Ishikawa (cell line): ENCODE measurements at regions not wholly inside any gene's neighbourhood (a gene's known extent, or its start where the extent isn't known, plus 50 kb on each side); places are given as distances from the start of the nearest gene placed in this dataset.

Source experiments
- CEBPB ChIP-seq: IDR thresholded peaks from 2 replicates; pipeline ENCODE4 v1.6.1; 2012
- CREB1 ChIP-seq: IDR thresholded peaks from 2 replicates; pipeline ENCODE4 v1.6.1; 2012; ENCODE audit warnings: low read depth
- EGR1 ChIP-seq: IDR thresholded peaks from 2 replicates; pipeline ENCODE4 v1.6.1; 2012
- EP300 ChIP-seq: IDR thresholded peaks from 2 replicates; pipeline ENCODE4 v1.6.1; 2012; ENCODE audit warnings: borderline replicate concordance
- FOXM1 ChIP-seq: IDR thresholded peaks from 2 replicates; pipeline ENCODE4 v1.6.1; 2012; ENCODE audit warnings: low read depth, borderline replicate concordance
- MAX ChIP-seq: IDR thresholded peaks from 2 replicates; pipeline ENCODE4 v1.6.1; 2012
- NFIC ChIP-seq: IDR thresholded peaks from 2 replicates; pipeline ENCODE4 v1.6.1; 2012
- RAD21 ChIP-seq: IDR thresholded peaks from 2 replicates; pipeline ENCODE4 v1.6.1; 2012; ENCODE audit warnings: low read depth
- REST ChIP-seq: IDR thresholded peaks from 2 replicates; pipeline ENCODE4 v1.6.1; 2012; ENCODE audit warnings: low read depth, mild to moderate bottlenecking
- TAF1 ChIP-seq: IDR thresholded peaks from 2 replicates; pipeline ENCODE4 v1.6.1; 2012; ENCODE audit warnings: low read depth, mild to moderate bottlenecking
- TCF12 ChIP-seq: IDR thresholded peaks from 2 replicates; pipeline ENCODE4 v1.6.1; 2012; ENCODE audit warnings: low read depth
- TEAD4 ChIP-seq: IDR thresholded peaks from 2 replicates; pipeline ENCODE4 v1.6.1; 2012
- USF1 ChIP-seq: IDR thresholded peaks from 2 replicates; pipeline ENCODE4 v1.6.1; 2012
- YY1 ChIP-seq: IDR thresholded peaks from 2 replicates; pipeline ENCODE4 v1.6.1; 2012; ENCODE audit warnings: low read depth
- ZBTB7A ChIP-seq: IDR thresholded peaks from 2 replicates; pipeline ENCODE4 v1.6.1; 2012; ENCODE audit warnings: low read depth

GRCh38 chr1:34361781-34362357 is 185.2 kb downstream of the C1orf94 start:
- TF ChIP-seq NFIC: no peak
- no peak for TF ChIP-seq ZBTB7A
- no peak for TF ChIP-seq CREB1
- TF ChIP-seq EP300: no peak
- no peak for TF ChIP-seq TAF1
- no peak for TF ChIP-seq USF1
- TF ChIP-seq TEAD4: no peak
- TF ChIP-seq RAD21: no peak
- TF ChIP-seq REST: no peak
- TF ChIP-seq YY1: no peak
- TF ChIP-seq EGR1: no peak
- TF ChIP-seq TCF12: no peak
- no peak for TF ChIP-seq CEBPB
- TF ChIP-seq MAX: no peak
- TF ChIP-seq FOXM1: no peak

- TF ChIP-seq MAX (no peak), REST (no peak), TEAD4 (no peak), CEBPB (no peak), TAF1 (no peak), RAD21 (no peak)
Observed at GRCh38 chr1:34362949-34363348, 186.2 kb downstream of the C1orf94 start.

- TF ChIP-seq TCF12 (no peak), RAD21 (no peak), EGR1 (no peak), TEAD4 (no peak)
Observed at GRCh38 chr1:34363447-34363846, 186.7 kb downstream of the C1orf94 start.

- TF ChIP-seq TCF12: no peak
- TF ChIP-seq FOXM1: no peak
- no peak for TF ChIP-seq EGR1
- no peak for TF ChIP-seq NFIC
- TF ChIP-seq CEBPB: no peak
- no peak for TF ChIP-seq CREB1
Observed at GRCh38 chr1:34363915-34364314, 187.2 kb downstream of the C1orf94 start.

GRCh38 chr1:34364376-34364775 is 187.7 kb downstream of the C1orf94 start:
- TF ChIP-seq CREB1: no peak
- no peak for TF ChIP-seq EGR1
- TF ChIP-seq TEAD4: no peak

- TF ChIP-seq EGR1 (no peak), RAD21 (no peak), FOXM1 (no peak), TAF1 (no peak), TCF12 (no peak), CREB1 (no peak), EP300 (no peak), NFIC (no peak)
Observed at GRCh38 chr1:34365295-34365694, 188.6 kb downstream of the C1orf94 start.

GRCh38 chr1:34366875-34367624 is 190.3 kb downstream of the C1orf94 start:
- no peak for TF ChIP-seq TEAD4
- no peak for TF ChIP-seq CEBPB
